CD4-positive, alpha-beta T cell treated with Interleukin-2 at 100 ng/mL for 4 hours (primary cell): ENCODE measurements at regions not wholly inside any gene's neighbourhood (a gene's known extent, or its start where the extent isn't known, plus 50 kb on each side); places are given as distances from the start of the nearest gene placed in this dataset.
A peak's percentile ranks its signal among the peaks of the same experiment; 100 is the strongest.

Experiments
- DNase-seq: peaks from one replicate; pipeline ENCODE4 v3.0.0-alpha.2; 2020; ENCODE audit warnings: low spot score

- no peak for DNase-seq
Observed at GRCh38 chr1:173400387-173400995, 76.6 kb upstream of the PRDX6 start.

DNA sequence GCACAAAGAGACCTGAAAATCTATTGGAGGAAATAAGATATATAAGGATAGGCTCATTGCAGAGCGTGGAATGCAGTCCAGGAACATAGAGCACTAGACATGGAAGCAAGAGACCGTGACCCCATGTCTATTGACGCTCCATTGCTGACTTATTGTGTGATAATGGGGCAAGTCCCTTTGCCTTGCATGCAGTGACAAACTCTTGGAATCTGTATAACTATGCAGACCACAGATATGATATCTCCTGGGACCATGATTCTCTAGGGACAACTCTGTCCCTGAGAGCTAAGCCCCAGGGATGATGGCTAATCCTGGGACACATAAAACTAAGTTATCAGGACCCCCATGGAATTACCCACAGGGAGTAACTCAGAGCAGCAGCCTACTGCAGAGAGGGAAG lies 73.1 kb upstream of the PRDX6 start:
- DNase-seq = no peak

DNA sequence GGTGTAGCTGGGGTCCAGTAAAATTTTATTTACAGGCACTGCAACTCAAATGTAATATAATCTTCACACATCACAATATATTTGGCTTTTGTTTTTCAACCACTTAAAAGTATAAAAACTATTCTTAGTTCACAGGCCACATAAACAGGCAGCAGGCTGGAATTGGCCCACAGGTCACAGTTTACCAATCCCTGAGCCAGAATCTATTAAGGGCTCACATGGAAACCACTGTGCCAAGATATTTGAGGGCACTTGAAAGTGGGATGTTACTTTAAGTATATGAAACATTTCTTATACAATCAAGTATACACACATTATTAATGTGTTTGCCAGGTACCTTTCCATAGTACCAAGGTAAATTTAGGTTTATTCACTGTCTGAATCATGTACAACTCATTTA lies 71.9 kb upstream of the PRDX6 start:
- DNase-seq = no peak

DNA sequence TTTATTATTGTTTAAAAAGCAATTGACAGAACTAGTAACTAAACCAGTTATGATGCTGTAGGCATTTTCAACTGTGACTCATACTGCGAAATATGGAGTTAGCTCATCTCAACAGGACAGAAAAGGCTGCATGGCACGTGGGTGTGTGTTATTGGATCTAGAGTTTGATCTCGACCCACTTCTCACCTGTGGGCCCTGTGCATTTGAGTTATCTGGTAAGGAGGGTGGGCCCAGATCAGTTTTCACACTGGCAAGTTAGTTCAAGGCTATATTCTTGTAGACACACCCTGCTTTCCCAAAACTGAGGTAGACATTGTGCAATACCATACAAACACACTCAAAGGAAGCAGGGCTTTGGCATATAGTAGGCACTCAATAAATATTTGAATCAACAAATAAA lies 71.3 kb upstream of the PRDX6 start:
- no peak for DNase-seq

DNA sequence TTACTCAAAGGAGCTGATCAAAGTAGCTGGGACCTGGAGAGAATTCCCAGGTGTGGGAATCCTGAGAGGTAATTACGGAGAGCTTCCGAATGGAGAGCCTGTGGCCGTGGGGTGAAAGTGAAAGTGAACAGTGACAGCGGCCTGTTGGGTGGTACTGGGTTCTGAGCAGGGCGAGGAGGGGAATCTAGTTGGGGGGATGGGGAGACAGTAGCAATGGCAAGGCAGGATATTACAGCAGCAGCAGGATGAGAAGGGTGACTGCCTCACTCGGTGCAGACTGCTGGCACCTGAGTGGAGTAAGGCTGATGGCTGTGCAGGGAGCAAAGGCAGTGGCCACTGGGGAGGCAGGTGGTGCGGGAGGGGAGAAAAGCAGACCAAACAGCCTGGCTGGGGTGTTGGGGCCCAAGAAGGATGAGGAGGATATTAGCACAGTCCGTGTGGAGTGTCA lies 70.3 kb upstream of the PRDX6 start:
- DNase-seq = no peak

DNA sequence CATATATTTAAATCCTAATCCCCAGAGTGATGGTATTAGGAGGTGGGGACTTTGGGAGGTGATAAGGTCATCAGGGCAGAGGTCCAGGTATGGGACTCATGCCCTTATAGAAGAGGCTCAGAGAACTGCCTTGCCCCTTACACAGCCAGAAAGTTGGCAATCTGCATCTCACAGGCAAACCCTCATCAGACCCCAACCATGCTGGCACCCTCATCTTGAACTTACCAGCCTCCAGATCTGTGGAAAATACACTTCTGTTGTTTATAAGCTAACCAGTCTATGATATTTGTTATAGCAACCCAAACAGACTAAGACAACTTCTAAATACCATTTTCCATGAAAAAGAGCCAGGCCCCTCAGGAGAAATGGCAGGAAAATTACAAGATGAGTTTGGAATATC lies 69.3 kb upstream of the PRDX6 start:
- DNase-seq = no peak

DNA sequence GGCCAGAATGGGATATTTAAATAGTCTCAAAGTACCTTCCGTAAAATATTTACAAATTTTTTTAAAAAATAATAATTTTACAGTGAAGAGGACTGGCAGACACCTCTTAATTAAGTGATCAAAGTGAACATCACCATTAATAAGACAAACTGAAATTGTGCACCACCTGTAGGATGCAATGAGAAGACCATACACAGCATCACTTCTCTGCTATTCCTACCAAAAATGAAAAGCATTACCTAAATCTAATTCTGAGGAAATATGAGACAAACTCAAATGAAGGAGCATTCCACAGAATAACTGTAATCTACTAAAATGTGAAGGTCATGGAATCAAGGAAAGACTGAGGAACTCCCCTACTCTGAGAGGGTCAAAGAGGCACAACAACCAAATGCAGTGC lies 68.2 kb upstream of the PRDX6 start:
- no peak for DNase-seq

- peak; percentile 22 for DNase-seq
Observed at GRCh38 chr1:173409613-173410012, 67.5 kb upstream of the PRDX6 start.

GRCh38 chr1:173410133-173410793 lies 66.9 kb upstream of the PRDX6 start:
- peak; percentile 64 for DNase-seq

DNA sequence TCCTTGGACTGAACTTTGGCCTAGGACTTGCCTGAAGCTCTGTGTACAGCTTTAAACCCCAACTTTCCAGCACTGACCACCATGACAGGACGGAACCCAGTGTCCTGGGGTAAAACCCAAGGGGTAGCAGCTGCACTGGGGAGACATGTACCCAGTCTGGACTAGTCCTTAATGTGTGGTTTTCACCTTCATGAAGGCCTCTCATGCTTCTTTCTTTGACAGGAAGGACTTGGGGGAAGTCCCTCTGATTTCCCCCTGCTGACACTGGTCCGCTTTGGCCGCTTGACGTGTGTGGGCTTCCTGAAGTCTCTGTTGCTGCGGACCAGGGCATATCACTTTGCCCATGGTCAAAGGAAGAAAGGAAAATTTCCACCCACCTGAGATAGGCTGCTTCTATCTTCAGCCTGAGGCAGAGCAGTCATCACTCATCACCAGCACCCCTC lies 66.3 kb upstream of the PRDX6 start:
- no peak for DNase-seq

DNA sequence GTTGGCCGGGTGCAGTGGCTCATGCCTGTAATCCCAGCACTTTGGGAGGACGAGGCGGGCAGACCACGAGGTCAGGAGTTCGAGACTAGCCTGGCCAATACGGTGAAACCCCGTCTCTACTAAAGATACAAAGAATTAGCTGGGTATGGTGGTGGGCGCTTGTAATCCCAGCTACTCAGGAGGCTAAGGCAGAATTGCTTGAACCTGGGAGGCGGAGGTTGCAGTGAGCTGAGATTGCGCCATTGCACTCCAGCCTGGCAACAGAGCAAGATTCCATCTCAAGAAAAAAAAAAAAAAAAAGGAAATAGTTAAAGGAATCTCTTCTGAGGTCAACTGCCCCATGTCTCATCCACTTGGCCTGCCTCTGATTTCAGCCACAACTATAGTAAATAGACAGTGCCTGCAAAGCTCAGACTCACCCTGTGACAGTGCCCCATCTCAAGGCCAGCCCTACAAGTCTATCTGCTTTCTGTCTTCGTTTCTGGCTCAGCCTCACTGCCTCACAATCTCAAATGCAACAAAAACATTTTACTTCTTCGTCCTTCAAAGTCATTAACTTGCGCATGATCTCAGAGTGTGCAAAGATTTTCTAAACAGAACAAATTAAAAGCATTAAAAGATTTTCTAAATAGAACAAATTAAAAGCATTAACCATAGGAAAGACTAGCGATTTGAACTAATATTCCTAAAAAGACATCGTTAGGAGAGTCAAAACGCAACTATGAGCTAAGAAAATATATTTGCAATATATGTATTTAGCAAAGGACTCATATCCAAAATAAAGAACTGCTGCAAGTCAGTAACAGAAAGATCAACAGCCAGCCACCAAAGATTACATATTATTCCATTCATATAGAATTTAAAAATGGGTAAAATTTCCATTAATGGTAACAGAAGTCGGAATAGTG lies 65.0 kb upstream of the PRDX6 start:
- DNase-seq = no peak

GRCh38 chr1:173413271-173413707 lies 63.8 kb upstream of the PRDX6 start:
- DNase-seq = no peak

GRCh38 chr1:173414136-173414535 lies 63.0 kb upstream of the PRDX6 start:
- DNase-seq = no peak

GRCh38 chr1:173414539-173415226 lies 62.5 kb upstream of the PRDX6 start:
- DNase-seq = no peak

GRCh38 chr1:173415490-173415889 lies 61.6 kb upstream of the PRDX6 start:
- no peak for DNase-seq

GRCh38 chr1:173415905-173416450 lies 61.2 kb upstream of the PRDX6 start:
- DNase-seq = no peak

DNA sequence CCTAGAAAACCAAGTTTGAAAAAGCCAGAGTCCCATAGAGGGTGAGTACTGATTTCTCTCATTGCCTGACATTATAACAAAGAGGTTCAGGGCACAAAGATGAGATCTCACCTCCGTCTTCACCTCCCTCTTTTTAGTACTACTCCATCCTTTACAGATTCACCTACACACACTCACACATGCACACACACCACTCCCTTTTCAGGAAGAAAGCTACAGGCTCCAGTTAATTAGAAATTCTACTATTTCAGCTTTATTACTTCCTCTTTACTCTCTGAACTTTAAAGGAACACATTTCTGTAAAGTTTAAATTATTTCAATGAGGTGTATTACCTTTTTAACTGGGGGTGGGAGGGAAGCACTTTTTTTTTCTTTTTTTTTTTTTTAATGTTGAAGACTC lies 59.6 kb upstream of the PRDX6 start:
- no peak for DNase-seq

- no peak for DNase-seq
Observed at GRCh38 chr1:173418107-173418985, 58.8 kb upstream of the PRDX6 start.

GRCh38 chr1:173420330-173420806 lies 56.8 kb upstream of the PRDX6 start:
- DNase-seq = peak; percentile 74

GRCh38 chr1:173421286-173421685 lies 55.8 kb upstream of the PRDX6 start:
- DNase-seq = no peak

DNA sequence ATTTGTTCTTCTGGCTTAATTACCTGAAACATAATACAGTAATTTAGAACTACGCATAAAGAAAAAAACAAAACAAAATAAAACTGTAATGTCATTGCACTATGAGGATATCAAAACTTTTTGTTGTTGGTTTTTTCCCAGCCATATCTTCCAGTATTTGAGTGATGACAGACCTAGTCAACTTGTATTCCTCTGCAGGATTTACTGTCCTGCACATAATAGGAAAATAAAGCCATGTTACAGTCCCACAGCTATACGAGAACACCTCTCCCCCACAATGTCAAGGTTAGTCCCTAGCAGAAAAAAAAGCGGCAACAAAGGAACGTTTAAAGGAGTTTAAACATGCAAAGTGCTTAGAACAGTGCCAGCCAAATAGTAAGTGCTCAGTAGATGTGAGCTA lies 55.3 kb upstream of the PRDX6 start:
- DNase-seq = no peak
